DMS79 (cell line): ENCODE measurements at regions not wholly inside any gene's neighbourhood (a gene's known extent, or its start where the extent isn't known, plus 50 kb on each side); places are given as distances from the start of the nearest gene placed in this dataset.
"Not testable (repeated sequence)": the region's sequence is repeated elsewhere in the genome, so short reads cannot be mapped to it uniquely, and the experiment has no call there.

Experiments
- DNase-seq: peaks from one replicate; lab custom pipeline; 2025; lab: John Stamatoyannopoulos, UW

- DNase-seq, result no peak
Observed at GRCh38 chr5:153237671-153238332, 252.7 kb upstream of the GRIA1 start.

GRCh38 chr5:153257381-153257780 lies 233.1 kb upstream of the GRIA1 start:
- no peak for DNase-seq

- no peak for DNase-seq
Observed at GRCh38 chr5:153258469-153258868, 232.0 kb upstream of the GRIA1 start.

- no peak for DNase-seq
Observed at GRCh38 chr5:153267506-153267905, 223.0 kb upstream of the GRIA1 start.

- DNase-seq, result no peak
Observed at GRCh38 chr5:153275695-153276094, 214.8 kb upstream of the GRIA1 start.

- DNase-seq, result no peak
Observed at GRCh38 chr5:153276151-153276550, 214.3 kb upstream of the GRIA1 start.

- not testable (repeated sequence) for DNase-seq
Observed at GRCh38 chr5:153296251-153296844, 194.1 kb upstream of the GRIA1 start.

- DNase-seq, result no peak
Observed at GRCh38 chr5:153299891-153300290, 190.6 kb upstream of the GRIA1 start.

GRCh38 chr5:153308282-153308681 lies 182.2 kb upstream of the GRIA1 start:
- DNase-seq, result no peak

GRCh38 chr5:153318556-153318955 lies 171.9 kb upstream of the GRIA1 start:
- no peak for DNase-seq

- no peak for DNase-seq
Observed at GRCh38 chr5:153321478-153321877, 169.0 kb upstream of the GRIA1 start.

- DNase-seq, result no peak
Observed at GRCh38 chr5:153340139-153340538, 150.3 kb upstream of the GRIA1 start.

GRCh38 chr5:153340738-153341137 lies 149.7 kb upstream of the GRIA1 start:
- no peak for DNase-seq

GRCh38 chr5:153342487-153342886 lies 148.0 kb upstream of the GRIA1 start:
- DNase-seq, result no peak

- DNase-seq, result no peak
Observed at GRCh38 chr5:153347611-153348010, 142.9 kb upstream of the GRIA1 start.

- no peak for DNase-seq
Observed at GRCh38 chr5:153350175-153350883, 140.1 kb upstream of the GRIA1 start.

GRCh38 chr5:153352685-153353219 lies 137.7 kb upstream of the GRIA1 start:
- DNase-seq, result no peak

- no peak for DNase-seq
Observed at GRCh38 chr5:153357493-153358112, 132.9 kb upstream of the GRIA1 start.

GRCh38 chr5:153358315-153358976 lies 132.0 kb upstream of the GRIA1 start:
- DNase-seq, result no peak

GRCh38 chr5:153360860-153361259 lies 129.6 kb upstream of the GRIA1 start:
- no peak for DNase-seq

- no peak for DNase-seq
Observed at GRCh38 chr5:153361735-153362409, 128.6 kb upstream of the GRIA1 start.

- no peak for DNase-seq
Observed at GRCh38 chr5:153365547-153365946, 124.9 kb upstream of the GRIA1 start.
